SU-DHL-6 (cell line): ENCODE measurements at regions not wholly inside any gene's neighbourhood (a gene's known extent, or its start where the extent isn't known, plus 50 kb on each side); places are given as distances from the start of the nearest gene placed in this dataset.
"Not testable (repeated sequence)": the region's sequence is repeated elsewhere in the genome, so short reads cannot be mapped to it uniquely, and the experiment has no call there.

ENCODE experiments used
- CTCF ChIP-seq: fragments of 200-600 bp; sonication (generic); IDR thresholded peaks from one replicate; pipeline ENCODE4 v1.5.1; 2017; ENCODE audit warnings: antibody characterized with exemption, mild to moderate bottlenecking, low read length, moderate library complexity; ENCODE audit not compliant: insufficient read depth, poor library complexity, severe bottlenecking
- EZH2phosphoT487 ChIP-seq: fragments of 200-600 bp; sonication (generic), shearing (Covaris generic); conservative IDR thresholded peaks from 2 replicates; pipeline ENCODE4 v1.6.1; 2018; ENCODE audit warnings: mild to moderate bottlenecking, antibody characterized with exemption, low read length, moderate library complexity, mixed read lengths

DNA sequence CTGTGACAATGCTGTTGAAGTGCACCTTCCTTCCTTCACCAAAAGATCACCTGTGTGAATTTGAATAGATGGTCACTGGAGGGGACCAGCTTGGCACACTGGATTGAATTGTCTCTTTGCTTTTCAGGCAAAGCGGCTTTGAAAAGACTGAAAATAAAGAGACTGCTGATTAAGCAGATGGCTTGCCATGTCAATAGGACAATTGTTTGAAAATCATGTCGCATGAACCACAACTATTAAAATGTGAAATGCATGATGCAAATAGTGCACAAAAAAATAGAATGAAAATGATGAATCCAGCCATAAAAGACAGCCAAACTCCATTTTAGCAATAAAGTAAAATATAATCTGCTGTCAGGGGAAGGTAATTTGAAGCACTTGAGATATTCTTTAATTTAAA is 415.3 kb downstream of the CCT8L2 start:
- TF ChIP-seq CTCF, EZH2phosphoT487: not testable (repeated sequence)
